Keratinocyte (primary cell): ENCODE measurements at regions not wholly inside any gene's neighbourhood (a gene's known extent, or its start where the extent isn't known, plus 50 kb on each side); places are given as distances from the start of the nearest gene placed in this dataset.

Source experiments
- DNase-seq: peaks from one replicate; pipeline ENCODE4 v3.0.0-alpha.2; 2011; ENCODE audit warnings: low read depth, missing footprints, low spot score
- FAIRE-seq: peaks from 2 replicates; lab custom pipeline; 2011; peaks lifted over from hg19 to GRCh38; lab: Jason Lieb, UNC
- H2AFZ ChIP-seq: 2 replicates; pipeline ENCODE4 v1.6.0; 2012; ENCODE audit warnings: low read length, control low read depth, inconsistent platforms; ENCODE audit not compliant: control insufficient read depth
- H3K27ac ChIP-seq: 2 replicates; pipeline ENCODE4 v1.5.1; 2011; ENCODE audit warnings: low read length; ENCODE audit not compliant: control insufficient read depth, insufficient read depth
- H3K27me3 ChIP-seq: 3 replicates; pipeline ENCODE4 v1.6.0; 2011; ENCODE audit warnings: low read length; ENCODE audit not compliant: control insufficient read depth, insufficient read depth; ENCODE audit errors: extremely low read depth
- H3K36me3 ChIP-seq, 2 experiments: 2 replicates in 1 of 2; 3 replicates in 1 of 2; pipeline ENCODE4 v1.5.1; 2011; ENCODE audit warnings: low read length in 2 of 2, mild to moderate bottlenecking in 1 of 2; ENCODE audit not compliant: control insufficient read depth in 2 of 2, insufficient read depth in 2 of 2; ENCODE audit errors: extremely low read depth in 1 of 2
- H3K4me1 ChIP-seq: 3 replicates; pipeline ENCODE4 v1.5.1; 2011; ENCODE audit warnings: low read length; ENCODE audit not compliant: control insufficient read depth, insufficient read depth; ENCODE audit errors: extremely low read depth
- H3K4me2 ChIP-seq: 3 replicates; pipeline ENCODE4 v1.6.0; 2011; ENCODE audit warnings: low read depth, low read length; ENCODE audit not compliant: control insufficient read depth, insufficient read depth; ENCODE audit errors: extremely low read depth
- H3K4me3 ChIP-seq, 3 experiments: fragments of 200-600 bp in 1 of 3; sonication (generic) in 1 of 3; 2 replicates in 2 of 3; 3 replicates in 1 of 3; pipeline ENCODE4 v1.5.1; 2011 to 2016; ENCODE audit warnings: low read length in 3 of 3, mild to moderate bottlenecking in 3 of 3, control low read depth in 2 of 3, inconsistent platforms in 1 of 3, low read depth in 1 of 3, mixed read lengths in 1 of 3, mixed run types in 1 of 3, moderate library complexity in 1 of 3; ENCODE audit not compliant: control insufficient read depth in 2 of 3, insufficient read depth in 2 of 3; ENCODE audit errors: extremely low read depth in 1 of 3
- H3K79me2 ChIP-seq: 2 replicates; pipeline ENCODE4 v1.6.0; 2012; ENCODE audit warnings: low read length; ENCODE audit not compliant: control insufficient read depth, insufficient read depth
- H3K9ac ChIP-seq: 3 replicates; pipeline ENCODE4 v1.6.0; 2011; ENCODE audit warnings: low read length; ENCODE audit not compliant: control insufficient read depth, insufficient read depth; ENCODE audit errors: extremely low read depth
- H3K9me1 ChIP-seq: 3 replicates; pipeline ENCODE4 v1.6.0; 2011; ENCODE audit warnings: low read length; ENCODE audit not compliant: control insufficient read depth, insufficient read depth; ENCODE audit errors: extremely low read depth
- H3K9me3 ChIP-seq: 2 replicates; pipeline ENCODE4 v1.5.1; 2012; ENCODE audit warnings: low read depth, low read length; ENCODE audit not compliant: control insufficient read depth
- H4K20me1 ChIP-seq: 3 replicates; pipeline ENCODE4 v1.6.0; 2011; ENCODE audit warnings: low read length; ENCODE audit not compliant: control insufficient read depth, insufficient read depth; ENCODE audit errors: extremely low read depth
- CTCF ChIP-seq, 3 experiments: IDR thresholded peaks in 1 of 3; conservative IDR thresholded peaks in 1 of 3; optimal IDR thresholded peaks in 1 of 3; 2 replicates in 2 of 3; 3 replicates in 1 of 3; pipeline versions ENCODE3 to v1.5.1; 2011; ENCODE audit warnings: low read length in 3 of 3, mild to moderate bottlenecking in 3 of 3, moderate library complexity in 2 of 3, control low read depth in 1 of 3, inconsistent platforms in 1 of 3; ENCODE audit not compliant: insufficient read depth in 2 of 3; ENCODE audit errors: extremely low read depth in 1 of 3
- EZH2 ChIP-seq: IDR thresholded peaks from one replicate; pipeline ENCODE4 v1.6.1; 2012; ENCODE audit warnings: inconsistent platforms, mild to moderate bottlenecking, low read length, moderate library complexity
- dilution Hi-C: fragments of 300-500 bp; cut with MboI; formaldehyde crosslinking; loops from one replicate; pipeline ENCODE4 v1.7.0; 2020; ENCODE audit warnings: low sequenced_read_pairs; ENCODE audit not compliant: extremely low pct_ligation_motif_present

GRCh38 chr10:109245821-109246220 lies 677.5 kb downstream of the XPNPEP1 start:
- TF ChIP-seq CTCF (optimal IDR thresholded peaks at IDR 0.05 in 1 of 3, IDR thresholded peaks at IDR 0.05 in 1 of 3, conservative IDR thresholded peaks at IDR 0.05 in 1 of 3; ENCODE audit: extremely low read depth in 1 of 3, insufficient read depth in 2 of 3, low read length in 3 of 3), result no peak
- no peak for TF ChIP-seq EZH2
- H4K20me1 ChIP-seq, result no peaks in the 10 kb centered on the region
- FAIRE-seq, result no peak

GRCh38 chr10:109239371-109239770 lies 683.9 kb downstream of the XPNPEP1 start:
- DNase-seq, result no peak
- H3K27ac ChIP-seq, result no peak overlapping the region
- H2AFZ ChIP-seq, result no peak overlapping the region
- no peaks in the 10 kb centered on the region for H3K79me2 ChIP-seq
- H3K9ac ChIP-seq, result no peak overlapping the region
- H3K9me3 ChIP-seq, result peaks cover 2% of the 10 kb centered on the region
- no peaks in the 10 kb centered on the region for H3K4me1 ChIP-seq
- dilution Hi-C loops, result no loop called here
- H3K9me1 ChIP-seq, result no peaks in the 10 kb centered on the region
- H3K4me3 ChIP-seq, result no peak overlapping the region
- no peak for TF ChIP-seq EZH2
- TF ChIP-seq CTCF (optimal IDR thresholded peaks at IDR 0.05 in 1 of 3, IDR thresholded peaks at IDR 0.05 in 1 of 3, conservative IDR thresholded peaks at IDR 0.05 in 1 of 3; ENCODE audit: extremely low read depth in 1 of 3, insufficient read depth in 2 of 3, low read length in 3 of 3), result no peak
- H3K27me3 ChIP-seq, result no peaks in the 10 kb centered on the region
- no peaks in the 10 kb centered on the region for H3K36me3 ChIP-seq
- H4K20me1 ChIP-seq, result no peaks in the 10 kb centered on the region
- FAIRE-seq, result no peak
- H3K4me2 ChIP-seq, result no peak overlapping the region

More at GRCh38 chr10:109245821-109246220, 677.5 kb downstream of the XPNPEP1 start:
- no peaks in the 10 kb centered on the region for H3K79me2 ChIP-seq
- dilution Hi-C loops, result no loop called here
- H3K4me1 ChIP-seq, result no peaks in the 10 kb centered on the region
- no peak overlapping the region for H3K27ac ChIP-seq
- H3K9me1 ChIP-seq, result no peaks in the 10 kb centered on the region
- no peak overlapping the region for H3K4me2 ChIP-seq
- H3K27me3 ChIP-seq, result no peaks in the 10 kb centered on the region
- H3K36me3 ChIP-seq, result no peaks in the 10 kb centered on the region
- no peak overlapping the region for H3K9ac ChIP-seq
- no peak for DNase-seq
- H3K9me3 ChIP-seq, result no peaks in the 10 kb centered on the region
- H2AFZ ChIP-seq, result no peak overlapping the region
- no peak overlapping the region for H3K4me3 ChIP-seq
